Naive B cell (primary cell): ENCODE measurements at regions not wholly inside any gene's neighbourhood (a gene's known extent, or its start where the extent isn't known, plus 50 kb on each side); places are given as distances from the start of the nearest gene placed in this dataset.

Source experiments
- ATAC-seq, 2 donors: fragments of 150-1000 bp; cut with Tn5 transposase; 2 replicates each; pipeline ENCODE4 v1.10.0; 2021; ENCODE audit warnings: low read depth in 2 of 2, mild to moderate bottlenecking in 2 of 2, moderate library complexity in 2 of 2
- DNase-seq: peaks from one replicate; pipeline ENCODE4 v3.0.0; 2022
- H3K27ac Mint-ChIP-seq, 6 donors: one replicate each; pipeline ENCODE4 v1.8.0; 2020 to 2022; ENCODE audit warnings: mild to moderate bottlenecking in 6 of 6, mixed read lengths in 6 of 6, moderate library complexity in 5 of 6, inconsistent platforms in 2 of 6
- H3K27me3 Mint-ChIP-seq, 3 donors: one replicate each; pipeline ENCODE4 v1.8.0; 2021 to 2022; ENCODE audit warnings: mixed read lengths in 3 of 3, mild to moderate bottlenecking in 1 of 3
- H3K36me3 Mint-ChIP-seq, 2 donors: one replicate each; pipeline ENCODE4 v1.8.0; 2020 to 2022; ENCODE audit warnings: mixed read lengths in 2 of 2, inconsistent platforms in 1 of 2, mild to moderate bottlenecking in 1 of 2
- H3K4me1 Mint-ChIP-seq, 3 donors: one replicate each; pipeline ENCODE4 v1.8.0; 2020 to 2022; ENCODE audit warnings: mixed read lengths in 3 of 3, inconsistent platforms in 1 of 3, mild to moderate bottlenecking in 1 of 3, moderate library complexity in 1 of 3
- H3K4me3 Mint-ChIP-seq, 8 donors: one replicate each; pipeline ENCODE4 v1.8.0; 2020 to 2022; ENCODE audit warnings: mild to moderate bottlenecking in 8 of 8, mixed read lengths in 8 of 8, moderate library complexity in 8 of 8, inconsistent platforms in 2 of 8
- H3K9me3 Mint-ChIP-seq, 7 donors: one replicate each; pipeline ENCODE4 v1.8.0; 2020 to 2022; ENCODE audit warnings: mixed read lengths in 7 of 7, mild to moderate bottlenecking in 5 of 7, inconsistent platforms in 2 of 7, moderate library complexity in 1 of 7

DNA sequence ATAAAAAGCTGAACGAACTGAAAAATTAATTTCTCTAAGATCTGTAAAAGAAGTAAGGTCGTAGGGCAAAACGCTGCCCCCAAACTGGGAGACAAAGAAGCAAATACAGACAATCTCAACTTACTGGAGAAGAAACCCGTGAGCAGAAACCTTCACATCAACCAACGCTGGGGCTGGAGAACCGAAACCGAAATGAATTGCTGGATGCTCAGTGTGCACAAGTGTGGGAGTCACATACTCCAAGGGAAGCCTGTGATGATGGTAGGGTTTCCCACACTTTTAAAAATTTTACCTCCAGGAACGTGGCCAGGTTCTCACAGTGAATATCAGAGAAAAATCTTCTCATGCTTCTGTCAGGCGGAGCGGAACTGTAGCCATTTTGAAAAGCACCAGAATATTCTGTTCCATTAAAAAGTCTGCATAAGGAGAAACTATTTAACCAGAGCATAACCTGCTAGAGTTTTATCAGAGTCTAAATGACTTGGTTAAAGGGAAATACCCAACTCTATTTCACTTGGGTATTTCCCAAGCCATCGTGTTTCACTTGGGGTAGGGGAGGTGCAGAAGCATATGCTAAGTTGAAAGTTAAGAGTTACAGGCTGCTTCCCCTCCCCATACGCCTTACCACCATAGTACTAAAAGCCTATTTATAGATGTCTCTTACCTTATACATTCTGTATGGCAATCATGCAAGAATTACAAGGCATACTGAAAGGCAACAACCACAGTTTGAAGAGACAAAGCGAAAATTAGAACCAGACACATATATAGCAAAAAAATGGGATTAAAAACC is 110.5 kb upstream of the SLITRK1 start:
- ATAC-seq (no peak), DNase-seq (no peak)
- H3K4me1 Mint-ChIP-seq: no peaks in the 10 kb centered on the region
- no peaks in the 10 kb centered on the region for H3K27me3 Mint-ChIP-seq
- no peak overlapping the region for H3K4me3 Mint-ChIP-seq
- H3K27ac Mint-ChIP-seq: no peak overlapping the region
- H3K36me3 Mint-ChIP-seq: no peaks in the 10 kb centered on the region
- H3K9me3 Mint-ChIP-seq: no peaks in the 10 kb centered on the region

DNA sequence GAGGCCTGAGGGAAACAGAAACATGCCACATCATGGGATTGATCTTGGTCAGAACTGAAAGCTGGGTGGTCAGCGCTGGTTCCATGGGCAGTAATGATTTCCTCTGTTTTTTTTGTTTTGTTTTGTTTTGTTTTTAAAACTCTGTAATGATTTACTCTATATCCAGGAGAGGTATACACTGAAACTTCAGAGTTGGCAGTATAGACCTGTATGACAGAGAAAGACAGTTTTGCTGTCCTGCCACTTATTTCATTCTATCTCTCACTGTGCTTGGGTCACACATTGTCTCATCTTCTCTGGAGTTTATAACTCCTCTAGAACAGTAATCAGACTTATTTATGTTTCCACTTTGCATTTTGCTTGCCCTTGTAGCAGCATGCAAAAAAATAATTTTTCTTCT is 105.1 kb upstream of the SLITRK1 start:
- Mint-ChIP-seq H3K27me3 (no peaks in the 10 kb centered on the region), H3K36me3 (no peaks in the 10 kb centered on the region), H3K4me3 (no peak overlapping the region), H3K4me1 (no peaks in the 10 kb centered on the region), H3K9me3 (peaks cover 0 to 5% (median 0%) of the 10 kb centered on the region in 7 donors), H3K27ac (no peak overlapping the region)
- DNase-seq (no peak), ATAC-seq (no peak)

DNA sequence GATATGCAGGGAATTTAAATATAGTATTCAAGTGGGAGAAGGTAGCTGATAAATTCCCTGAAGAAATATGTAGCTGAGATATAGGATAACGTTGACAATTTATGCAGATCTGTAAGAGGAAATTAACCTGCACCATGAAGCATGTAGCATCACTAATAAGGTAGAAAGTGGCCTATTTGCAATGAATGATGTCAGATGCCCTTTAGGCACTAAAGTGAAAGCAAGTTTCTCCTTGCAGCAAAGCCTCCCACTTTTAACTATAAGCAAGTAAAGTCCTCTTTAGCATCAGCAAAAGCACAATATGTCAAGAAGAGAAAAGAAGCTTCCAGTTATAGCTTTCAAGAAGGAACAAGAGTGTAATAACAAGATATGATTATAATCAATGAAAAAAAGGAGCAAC is 102.5 kb upstream of the SLITRK1 start:
- ATAC-seq (no peak), DNase-seq (no peak)
- H3K36me3 Mint-ChIP-seq: no peaks in the 10 kb centered on the region
- H3K27me3 Mint-ChIP-seq: no peaks in the 10 kb centered on the region
- H3K9me3 Mint-ChIP-seq: peaks cover 0 to 5% (median 0%) of the 10 kb centered on the region in 7 donors
- no peak overlapping the region for H3K27ac Mint-ChIP-seq
- H3K4me3 Mint-ChIP-seq: no peak overlapping the region
- no peaks in the 10 kb centered on the region for H3K4me1 Mint-ChIP-seq

DNA sequence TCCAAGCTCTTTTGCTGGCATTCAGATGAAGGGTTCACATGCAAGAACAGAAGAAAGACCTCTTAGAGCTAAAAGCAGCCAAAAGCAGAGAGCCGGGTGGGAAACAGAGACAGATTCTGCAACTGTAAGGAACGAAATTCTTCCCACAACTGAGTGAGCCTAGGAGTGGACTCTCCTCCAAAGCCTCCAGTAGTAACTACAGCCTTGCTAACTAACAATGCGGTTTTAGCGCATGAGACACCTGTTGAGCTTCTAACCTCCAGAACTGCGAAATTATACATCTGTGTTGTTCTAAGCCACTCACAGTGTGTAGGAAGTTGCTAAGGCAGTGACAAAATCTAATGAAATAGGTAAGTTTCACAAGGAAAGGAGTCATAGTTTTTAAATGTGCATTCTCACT is 98.1 kb upstream of the SLITRK1 start:
- H3K4me3 Mint-ChIP-seq: no peak overlapping the region
- ATAC-seq (no peak), DNase-seq (no peak)
- H3K27ac Mint-ChIP-seq: no peak overlapping the region
- H3K4me1 Mint-ChIP-seq: no peaks in the 10 kb centered on the region
- H3K36me3 Mint-ChIP-seq: no peaks in the 10 kb centered on the region
- no peaks in the 10 kb centered on the region for H3K9me3 Mint-ChIP-seq
- H3K27me3 Mint-ChIP-seq: no peaks in the 10 kb centered on the region

DNA sequence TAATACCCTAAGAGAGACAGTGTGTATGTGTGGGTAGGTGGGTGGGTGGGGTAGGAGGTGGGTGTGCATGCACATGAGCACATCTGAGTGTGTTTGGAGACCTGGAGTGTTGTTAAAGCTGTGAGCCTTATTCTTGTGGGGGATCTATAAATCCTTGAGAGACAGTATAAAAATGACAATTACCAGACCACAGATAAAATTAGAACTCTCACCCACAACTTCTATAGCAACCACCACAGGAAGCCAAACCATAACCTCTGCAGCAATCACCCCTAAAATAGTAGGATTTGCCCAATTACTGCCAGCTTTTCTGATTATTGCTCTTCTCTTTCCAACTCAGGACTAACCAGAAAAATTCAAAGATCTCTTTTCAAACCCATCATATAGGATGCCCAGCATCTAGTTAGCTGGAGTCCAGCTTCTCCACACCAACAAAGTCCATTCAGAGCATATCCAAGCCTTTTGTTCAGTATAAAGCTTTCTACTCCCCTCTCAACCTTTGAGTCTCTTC is 93.4 kb upstream of the SLITRK1 start:
- ATAC-seq (no peak), DNase-seq (no peak)
- no peak overlapping the region for H3K4me3 Mint-ChIP-seq
- H3K27ac Mint-ChIP-seq: no peak overlapping the region
- no peaks in the 10 kb centered on the region for H3K9me3 Mint-ChIP-seq
- H3K27me3 Mint-ChIP-seq: no peaks in the 10 kb centered on the region
- no peaks in the 10 kb centered on the region for H3K36me3 Mint-ChIP-seq
- no peaks in the 10 kb centered on the region for H3K4me1 Mint-ChIP-seq

DNA sequence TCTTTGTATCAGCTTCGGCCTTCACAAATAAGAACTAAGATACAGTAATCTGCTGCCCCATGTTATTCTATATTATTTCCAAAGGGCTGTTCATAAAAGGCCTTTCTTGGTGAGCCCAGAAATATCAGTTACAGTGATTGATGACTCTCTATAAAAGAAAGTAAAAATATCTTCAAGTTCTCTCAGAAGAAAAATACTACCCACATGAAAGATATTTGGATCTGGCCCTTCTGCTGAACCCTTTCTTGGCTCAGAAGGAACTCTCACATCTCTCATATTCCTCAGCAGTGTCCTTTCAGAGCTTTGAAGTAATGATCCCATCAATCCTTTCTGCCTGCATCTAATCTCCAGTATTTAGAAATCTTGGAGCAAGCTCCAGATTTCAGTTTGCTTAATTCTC is 76.3 kb upstream of the SLITRK1 start:
- Mint-ChIP-seq H3K4me3 (no peak overlapping the region), H3K4me1 (no peaks in the 10 kb centered on the region), H3K36me3 (no peaks in the 10 kb centered on the region), H3K27ac (no peak overlapping the region), H3K9me3 (no peaks in the 10 kb centered on the region), H3K27me3 (no peaks in the 10 kb centered on the region)
- DNase-seq: no peak
- ATAC-seq: no peak

DNA sequence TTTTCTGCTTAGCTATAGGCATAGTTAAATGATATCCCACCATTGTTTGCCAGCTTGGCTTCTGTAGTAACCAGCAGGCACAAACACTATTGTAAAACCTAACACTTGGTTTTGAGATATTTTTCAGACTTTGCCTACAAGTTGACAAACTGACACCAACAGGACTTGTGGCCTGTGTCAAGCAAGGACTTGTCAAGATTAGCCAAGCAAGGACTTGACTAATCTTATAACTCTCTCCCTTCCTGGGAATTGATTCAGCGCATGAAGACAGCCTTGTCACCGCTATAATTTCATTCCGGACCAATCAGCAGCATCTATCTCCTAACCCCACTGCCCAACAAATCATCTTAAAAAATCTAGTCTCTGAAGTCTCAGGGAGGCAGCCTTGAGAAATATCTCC is 72.7 kb upstream of the SLITRK1 start:
- Mint-ChIP-seq H3K27ac (no peak overlapping the region), H3K27me3 (no peaks in the 10 kb centered on the region), H3K4me3 (no peak overlapping the region), H3K4me1 (no peaks in the 10 kb centered on the region), H3K36me3 (no peaks in the 10 kb centered on the region), H3K9me3 (no peaks in the 10 kb centered on the region)
- DNase-seq (no peak), ATAC-seq (no peak)

DNA sequence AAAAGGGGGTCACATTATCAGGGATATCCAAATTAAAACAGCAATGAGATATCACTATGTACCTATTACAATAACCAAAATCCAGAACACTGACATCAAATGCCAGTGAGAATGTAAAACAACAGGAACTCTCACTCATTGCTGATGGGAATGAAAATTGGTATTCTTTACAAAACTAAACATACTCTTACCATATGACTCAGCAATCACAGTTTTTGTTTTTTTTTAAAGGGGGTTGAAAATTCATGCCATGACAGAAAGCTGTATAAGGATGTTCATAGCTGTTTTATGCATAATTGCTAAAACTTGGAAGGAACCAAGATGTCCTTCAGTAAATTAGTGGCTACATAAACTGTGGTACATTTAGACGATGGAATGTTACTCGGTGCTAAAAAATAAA is 71.6 kb upstream of the SLITRK1 start:
- no peaks in the 10 kb centered on the region for H3K27me3 Mint-ChIP-seq
- H3K27ac Mint-ChIP-seq: no peak overlapping the region
- no peak for ATAC-seq
- no peaks in the 10 kb centered on the region for H3K4me1 Mint-ChIP-seq
- H3K4me3 Mint-ChIP-seq: no peak overlapping the region
- no peaks in the 10 kb centered on the region for H3K36me3 Mint-ChIP-seq
- peaks cover 0 to 3% (median 0%) of the 10 kb centered on the region in 7 donors for H3K9me3 Mint-ChIP-seq
- no peak for DNase-seq

DNA sequence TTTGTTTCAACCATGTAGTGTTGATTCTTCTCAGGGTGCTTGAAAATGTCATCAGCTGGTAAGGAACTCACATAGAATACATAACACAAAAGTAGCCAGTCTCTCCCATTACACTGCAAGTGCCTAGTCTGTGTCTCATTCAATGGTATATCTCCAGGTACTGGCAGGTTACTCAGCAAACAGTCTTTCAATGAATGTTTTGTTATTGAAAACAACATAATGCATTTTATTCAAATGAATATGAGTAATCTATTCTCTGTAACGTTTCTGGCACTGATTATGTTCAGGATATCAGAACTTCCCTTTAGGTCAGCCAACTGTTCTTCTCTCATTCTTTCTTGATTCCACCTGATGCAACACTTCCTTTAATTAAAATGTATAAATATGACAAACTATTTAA is 68.0 kb upstream of the SLITRK1 start:
- H3K36me3 Mint-ChIP-seq: no peaks in the 10 kb centered on the region

DNA sequence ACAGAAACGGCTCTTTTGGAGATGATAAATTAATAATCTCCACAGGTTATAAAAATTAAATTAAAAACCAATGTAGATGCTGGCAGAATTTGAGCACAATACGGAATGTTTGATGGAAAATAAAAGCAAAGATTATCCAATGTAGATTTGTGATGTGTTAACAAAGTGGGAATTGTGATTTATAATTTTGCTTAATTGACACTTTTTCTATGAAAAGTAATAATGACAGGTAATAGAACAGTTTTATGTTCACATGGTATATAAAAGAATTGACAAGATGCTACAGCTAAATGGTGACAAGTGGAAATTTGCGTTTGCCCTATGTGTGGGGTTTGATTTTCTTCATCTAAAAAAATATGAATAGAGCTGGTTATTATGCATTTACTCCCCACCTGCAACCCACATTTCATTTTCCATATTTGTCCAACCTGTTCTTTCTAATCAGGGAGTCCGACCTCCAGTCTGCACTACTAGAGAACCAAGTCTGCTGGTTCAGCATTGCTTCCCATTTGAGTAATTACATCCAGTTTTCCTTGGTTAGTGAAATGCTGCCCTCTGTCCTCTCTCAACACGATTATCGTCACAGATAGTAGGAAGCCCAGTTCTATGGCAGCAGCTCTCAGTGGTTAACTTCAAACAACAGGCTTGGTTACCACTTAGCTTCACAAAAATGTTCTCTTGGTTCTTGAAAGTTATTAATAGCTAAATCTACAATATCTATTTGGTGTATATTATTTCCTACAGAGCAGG is 61.4 kb upstream of the SLITRK1 start:
- H3K36me3 Mint-ChIP-seq: no peaks in the 10 kb centered on the region
- H3K27ac Mint-ChIP-seq: no peak overlapping the region
- ATAC-seq (no peak), DNase-seq (no peak)
- H3K4me3 Mint-ChIP-seq: no peak overlapping the region
- no peaks in the 10 kb centered on the region for H3K27me3 Mint-ChIP-seq
- H3K4me1 Mint-ChIP-seq: no peaks in the 10 kb centered on the region
- H3K9me3 Mint-ChIP-seq: peaks cover 0 to 7% (median 0%) of the 10 kb centered on the region in 7 donors

More for the DNA sequence above, 68.0 kb upstream of the SLITRK1 start:
- no peaks in the 10 kb centered on the region for H3K4me1 Mint-ChIP-seq
- peaks cover 0 to 3% (median 0%) of the 10 kb centered on the region in 7 donors for H3K9me3 Mint-ChIP-seq
- no peak overlapping the region for H3K4me3 Mint-ChIP-seq
- H3K27ac Mint-ChIP-seq: no peak overlapping the region
- H3K27me3 Mint-ChIP-seq: no peaks in the 10 kb centered on the region
- no peak for DNase-seq
- no peak for ATAC-seq

DNA sequence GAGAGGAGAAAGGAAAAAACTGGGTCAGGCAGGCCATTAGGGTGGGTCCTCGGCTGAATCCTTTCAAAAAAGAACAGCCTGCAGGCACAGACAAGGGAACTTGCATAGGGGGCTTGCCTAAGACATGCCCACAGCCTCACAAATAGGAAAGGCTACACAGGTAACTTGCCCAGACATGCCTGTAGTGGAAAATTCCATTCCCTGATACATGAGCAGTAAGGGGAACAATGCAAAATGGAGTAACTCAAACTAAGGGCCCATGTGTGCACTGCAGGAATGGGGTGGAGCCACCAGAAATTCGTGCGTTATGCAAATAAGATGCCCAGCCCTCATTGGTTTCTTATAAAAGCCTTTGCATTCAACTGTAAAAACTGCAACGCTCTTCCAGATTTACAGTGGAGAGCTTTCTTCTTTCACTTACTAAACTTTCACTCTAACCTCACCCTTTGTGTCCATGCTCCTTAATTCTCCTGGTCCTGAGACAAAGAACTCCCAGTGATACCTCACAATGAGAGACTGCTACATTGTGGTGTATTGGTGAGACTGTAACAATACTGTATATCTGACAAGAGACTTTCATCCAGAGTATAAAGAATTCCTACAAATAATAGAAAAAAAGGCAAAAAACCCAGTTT is 59.5 kb upstream of the SLITRK1 start:
- no peak for ATAC-seq
- H3K9me3 Mint-ChIP-seq: peaks cover 0 to 4% (median 0%) of the 10 kb centered on the region in 7 donors
- no peaks in the 10 kb centered on the region for H3K4me1 Mint-ChIP-seq
- no peak overlapping the region for H3K27ac Mint-ChIP-seq
- no peak for DNase-seq
- H3K36me3 Mint-ChIP-seq: no peaks in the 10 kb centered on the region
- H3K4me3 Mint-ChIP-seq: no peak overlapping the region
- no peaks in the 10 kb centered on the region for H3K27me3 Mint-ChIP-seq

DNA sequence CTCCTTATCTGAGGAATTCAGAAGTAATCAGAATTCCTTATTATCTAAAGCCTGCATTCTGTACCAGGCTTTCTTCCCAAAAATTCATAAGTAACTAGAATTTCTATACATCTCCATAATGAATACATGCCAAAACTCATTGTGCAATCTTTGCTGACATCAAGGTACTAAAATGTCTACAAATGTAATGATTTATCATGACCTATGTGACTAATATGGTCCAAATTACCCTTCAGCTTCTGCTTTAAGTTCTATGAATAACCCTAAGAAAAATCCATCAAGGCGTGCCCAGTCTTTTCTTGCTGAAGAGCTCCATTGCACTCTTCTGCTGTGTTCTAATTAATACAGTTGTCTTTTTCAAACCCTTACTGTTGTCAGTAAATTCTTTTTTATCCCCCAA is 58.5 kb upstream of the SLITRK1 start:
- ATAC-seq: no peak
- no peaks in the 10 kb centered on the region for H3K27me3 Mint-ChIP-seq

DNA sequence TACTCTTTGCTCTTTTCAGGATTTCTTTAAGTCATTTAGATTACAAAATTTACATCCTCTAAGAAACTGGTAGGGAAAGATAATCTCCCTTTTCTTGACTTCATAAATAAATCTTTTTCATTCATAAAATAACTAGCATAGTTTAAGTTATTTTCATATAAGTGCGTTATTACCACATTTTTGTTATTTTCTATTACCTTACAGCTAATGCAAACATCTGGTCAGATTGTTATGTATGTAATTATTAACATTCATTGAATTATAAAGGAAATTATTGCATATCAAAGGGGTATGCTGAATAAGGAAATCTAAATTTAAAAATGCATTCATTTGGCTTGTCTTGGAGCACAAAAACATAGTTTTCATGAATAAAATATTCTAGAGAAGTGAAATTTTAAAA is 55.3 kb upstream of the SLITRK1 start:
- no peak overlapping the region for H3K27ac Mint-ChIP-seq
- peaks cover 0 to 8% (median 0%) of the 10 kb centered on the region in 7 donors for H3K9me3 Mint-ChIP-seq
- no peaks in the 10 kb centered on the region for H3K27me3 Mint-ChIP-seq
- ATAC-seq (no peak), DNase-seq (no peak)
- no peaks in the 10 kb centered on the region for H3K4me1 Mint-ChIP-seq
- no peaks in the 10 kb centered on the region for H3K36me3 Mint-ChIP-seq
- H3K4me3 Mint-ChIP-seq: no peak overlapping the region

More for the DNA sequence above, 58.5 kb upstream of the SLITRK1 start:
- H3K4me3 Mint-ChIP-seq: no peak overlapping the region
- H3K9me3 Mint-ChIP-seq: peaks cover 0 to 4% (median 0%) of the 10 kb centered on the region in 7 donors
- H3K27ac Mint-ChIP-seq: no peak overlapping the region
- no peaks in the 10 kb centered on the region for H3K4me1 Mint-ChIP-seq
- no peak for DNase-seq
- H3K36me3 Mint-ChIP-seq: no peaks in the 10 kb centered on the region

DNA sequence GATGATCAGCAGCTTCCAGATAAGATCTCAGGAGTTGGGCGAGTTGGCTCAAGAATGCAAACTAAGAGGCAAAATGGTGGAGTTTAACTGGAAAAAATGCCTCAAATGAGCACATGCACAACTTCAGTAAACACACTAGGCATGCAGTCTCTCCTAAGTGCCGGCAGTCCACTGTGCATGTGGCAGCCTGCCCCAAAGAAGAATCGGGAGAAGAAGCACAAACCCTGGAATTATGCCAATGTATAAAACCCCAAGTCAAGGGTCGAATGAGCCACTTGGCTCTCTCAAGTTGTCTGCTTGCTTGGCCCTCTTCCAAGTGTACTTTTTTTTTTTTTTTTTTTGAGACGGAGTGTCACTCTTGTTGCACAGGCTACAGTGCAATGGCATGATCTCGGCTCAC is 53.3 kb upstream of the SLITRK1 start:
- no peak for ATAC-seq
- H3K36me3 Mint-ChIP-seq: no peaks in the 10 kb centered on the region
- no peak overlapping the region for H3K4me3 Mint-ChIP-seq
- peaks cover 0 to 8% (median 0%) of the 10 kb centered on the region in 7 donors for H3K9me3 Mint-ChIP-seq
- DNase-seq: no peak
- no peaks in the 10 kb centered on the region for H3K27me3 Mint-ChIP-seq
- no peak overlapping the region for H3K27ac Mint-ChIP-seq
- no peaks in the 10 kb centered on the region for H3K4me1 Mint-ChIP-seq
